ENCODE measurements at regions not wholly inside any gene's neighbourhood (a gene's known extent, or its start where the extent isn't known, plus 50 kb on each side); places are given as distances from the start of the nearest gene placed in this dataset.
"Not testable (repeated sequence)": the region's sequence is repeated elsewhere in the genome, so short reads cannot be mapped to it uniquely, and the experiment has no call there.

- Histone ChIP-seq H3K9ac (ENCODE audit: low read length) (no peak overlapping the region), H3K4me3 (ENCODE audit: low read length) (no peak overlapping the region), H3K27ac (ENCODE audit: low read length) (no peak overlapping the region), H3K4me2 (ENCODE audit: low read length) (no peak overlapping the region), H2AFZ (ENCODE audit: low read depth, low read length) (no peak overlapping the region), H3K36me3 (ENCODE audit: insufficient read depth, low read length) (no peaks in the 10 kb centered on the region), H3F3A (ENCODE audit: insufficient read depth, low read length, poor library complexity, severe bottlenecking) (no peaks in the 10 kb centered on the region), H3K27me3 (ENCODE audit: insufficient read depth, low read depth, low read length) (no peaks in the 10 kb centered on the region), H3K79me2 (replicated peaks; ENCODE audit: insufficient read depth, low read length) (no peaks in the 10 kb centered on the region), H4K20me1 (ENCODE audit: insufficient read depth) (no peaks in the 10 kb centered on the region), H3K9me2 (ENCODE audit: insufficient read depth, low read length) (no peaks in the 10 kb centered on the region), H3K9me3 (ENCODE audit: low read length) (no peaks in the 10 kb centered on the region)
- no peak for TF ChIP-seq RAD21 (conservative IDR thresholded peaks at IDR 0.05)
- TF ChIP-seq TAF1 (IDR thresholded peaks at IDR 0.05; ENCODE audit: low read depth) = no peak
- no peak for TF ChIP-seq POLR2AphosphoS5 (IDR thresholded peaks at IDR 0.05)
- no peak for TF ChIP-seq SMC3 (conservative IDR thresholded peaks at IDR 0.05; ENCODE audit: poor library complexity)
- no peak for TF ChIP-seq EZH2 (IDR thresholded peaks at IDR 0.05; ENCODE audit: borderline replicate concordance, insufficient read depth, low read length, poor library complexity, severe bottlenecking)
- TF ChIP-seq MXI1 (conservative IDR thresholded peaks at IDR 0.05; ENCODE audit: poor library complexity, severe bottlenecking) = no peak
Measured at GRCh38 chr1:90864681-90865080, 147.6 kb upstream of the BARHL2 start.

GRCh38 chr1:90862782-90863181 is 145.7 kb upstream of the BARHL2 start:
- Histone ChIP-seq H3F3A (ENCODE audit: insufficient read depth, low read length, poor library complexity, severe bottlenecking) (no peaks in the 10 kb centered on the region), H3K79me2 (replicated peaks; ENCODE audit: insufficient read depth, low read length) (no peaks in the 10 kb centered on the region), H4K20me1 (ENCODE audit: insufficient read depth) (no peaks in the 10 kb centered on the region), H3K27ac (ENCODE audit: low read length) (no peak overlapping the region), H3K27me3 (ENCODE audit: insufficient read depth, low read depth, low read length) (no peaks in the 10 kb centered on the region), H3K9ac (ENCODE audit: low read length) (no peak overlapping the region), H3K4me2 (ENCODE audit: low read length) (no peak overlapping the region), H3K4me3 (ENCODE audit: low read length) (no peak overlapping the region), H3K9me2 (ENCODE audit: insufficient read depth, low read length) (no peaks in the 10 kb centered on the region), H3K36me3 (ENCODE audit: insufficient read depth, low read length) (no peaks in the 10 kb centered on the region), H2AFZ (ENCODE audit: low read depth, low read length) (no peak overlapping the region), H3K9me3 (ENCODE audit: low read length) (no peaks in the 10 kb centered on the region)
- TF ChIP-seq MXI1 (conservative IDR thresholded peaks at IDR 0.05; ENCODE audit: poor library complexity, severe bottlenecking) = no peak
- TF ChIP-seq SMC3 (conservative IDR thresholded peaks at IDR 0.05; ENCODE audit: poor library complexity) = no peak
- no peak for TF ChIP-seq RAD21 (conservative IDR thresholded peaks at IDR 0.05)
- TF ChIP-seq TAF1 (IDR thresholded peaks at IDR 0.05; ENCODE audit: low read depth) = no peak
- TF ChIP-seq REST (IDR thresholded peaks at IDR 0.05; ENCODE audit: borderline replicate concordance) = no peak
- no peak for TF ChIP-seq EP300 (conservative IDR thresholded peaks at IDR 0.05; ENCODE audit: poor library complexity, severe bottlenecking)

GRCh38 chr1:90861421-90861820 is 144.3 kb upstream of the BARHL2 start:
- not testable (repeated sequence) for H3K27ac ChIP-seq (ENCODE audit: low read length); H3K9ac ChIP-seq (ENCODE audit: low read length); H3K79me2 ChIP-seq (replicated peaks; ENCODE audit: insufficient read depth, low read length); H3K27me3 ChIP-seq (ENCODE audit: insufficient read depth, low read depth, low read length); H3F3A ChIP-seq (ENCODE audit: insufficient read depth, low read length, poor library complexity, severe bottlenecking); H3K9me3 ChIP-seq (ENCODE audit: low read length); H3K36me3 ChIP-seq (ENCODE audit: insufficient read depth, low read length); H3K4me2 ChIP-seq (ENCODE audit: low read length); H2AFZ ChIP-seq (ENCODE audit: low read depth, low read length); H4K20me1 ChIP-seq (ENCODE audit: insufficient read depth); H3K9me2 ChIP-seq (ENCODE audit: insufficient read depth, low read length); H3K4me3 ChIP-seq (ENCODE audit: low read length)

All from neural cell (in vitro differentiated cells).